Posterior vena cava (tissue), 2 donors: ENCODE measurements at regions not wholly inside any gene's neighbourhood (a gene's known extent, or its start where the extent isn't known, plus 50 kb on each side); places are given as distances from the start of the nearest gene placed in this dataset.
"Not testable (repeated sequence)": the region's sequence is repeated elsewhere in the genome, so short reads cannot be mapped to it uniquely, and the experiment has no call there.

Experiments
- DNase-seq: peaks from one replicate; pipeline ENCODE4 v3.0.0-alpha.2; 2020; ENCODE audit warnings: low spot score
- intact Hi-C, 2 donors: fragments of 100-400 bp; cut with DNase I; formaldehyde crosslinking; loops; one replicate each; pipeline versions ENCODE4 v1.14.1 to v1.14.2; 2022 to 2023
- donor health status: DM: yes; HTN: yes; CAD: no.
- donor health status: DM: yes; HTN: yes; CAD: no.

DNA sequence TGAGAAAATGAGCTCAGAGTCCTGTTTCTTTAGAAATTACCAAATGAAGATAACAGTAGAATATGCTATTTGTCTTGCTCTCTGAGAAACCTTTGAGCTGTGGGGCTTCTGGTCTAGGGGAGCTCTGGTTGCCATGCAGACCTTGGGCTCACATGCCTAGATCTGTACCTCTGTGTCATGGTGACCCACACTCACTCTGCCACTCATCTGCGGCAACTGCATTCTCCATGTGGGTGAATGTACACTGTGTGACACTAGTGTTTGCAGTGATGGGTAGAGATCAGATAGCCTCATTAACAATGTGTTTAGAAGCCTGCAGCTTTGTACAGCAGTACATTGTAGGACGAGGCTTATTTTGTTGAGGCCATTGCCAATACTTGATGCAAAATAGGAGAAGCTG is 521.2 kb downstream of the CHSY3 start:
- intact Hi-C loops: no loop called here
- DNase-seq: no peak

DNA sequence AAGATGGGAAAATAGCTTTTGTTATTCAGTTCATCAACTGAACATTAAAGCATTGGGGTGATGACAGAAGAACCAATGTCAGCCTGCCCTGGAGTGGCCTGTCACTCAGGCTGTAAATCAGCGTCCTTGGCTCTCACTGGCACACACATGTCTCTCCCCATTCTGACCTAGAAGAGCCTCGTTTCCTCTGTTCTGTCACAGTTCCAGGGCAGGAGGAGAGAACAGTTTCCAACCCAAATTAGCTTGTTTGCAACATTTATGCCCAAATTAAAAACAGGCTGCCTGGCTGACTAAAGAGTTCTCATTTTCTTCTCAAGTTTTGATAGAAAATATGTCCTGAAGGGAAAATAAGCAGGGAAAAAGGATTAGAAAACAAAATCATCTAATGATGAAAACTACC is 520.1 kb downstream of the CHSY3 start:
- no peak for DNase-seq
- intact Hi-C loops: no loop called here

DNA sequence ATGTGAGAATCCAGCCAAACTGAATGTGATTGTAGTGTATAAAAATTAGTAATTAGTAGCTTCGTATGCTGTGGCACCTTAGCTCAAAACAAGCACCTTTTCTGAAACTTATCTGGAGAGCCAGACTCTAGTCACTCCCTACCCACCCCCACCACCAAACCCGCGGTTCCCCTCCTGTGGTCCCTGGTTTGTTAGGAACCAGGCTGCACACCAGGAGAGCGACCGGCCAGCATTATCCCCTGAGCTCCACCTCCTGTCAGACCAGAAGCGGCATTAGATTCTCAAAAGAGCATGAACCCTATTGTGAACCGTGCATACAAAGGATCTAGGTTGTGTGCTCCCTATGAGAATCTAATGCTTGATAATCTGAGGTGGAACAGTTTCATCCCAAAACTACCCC is 498.6 kb downstream of the CHSY3 start:
- intact Hi-C loops: no loop called here
- no peak for DNase-seq

DNA sequence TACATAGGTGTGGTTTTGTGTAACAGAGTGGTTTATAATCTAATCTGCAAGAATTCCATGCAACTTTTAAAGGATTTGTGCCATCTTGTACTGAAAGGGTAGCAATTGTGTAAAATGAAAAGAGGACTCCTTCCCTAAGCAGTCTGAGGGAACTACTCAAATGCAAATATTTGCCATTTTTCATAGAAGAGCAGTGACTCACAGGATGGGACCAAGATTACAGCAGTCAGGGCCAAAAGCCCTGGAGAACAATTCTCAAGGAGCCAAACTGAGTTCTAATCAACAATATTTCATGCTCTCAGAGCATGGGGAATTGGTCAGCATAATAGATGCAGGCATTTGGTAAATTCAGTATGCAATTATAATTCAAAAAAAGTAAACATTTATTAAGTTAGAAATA is 495.8 kb downstream of the CHSY3 start:
- intact Hi-C loops: no loop called here
- DNase-seq: no peak

DNA sequence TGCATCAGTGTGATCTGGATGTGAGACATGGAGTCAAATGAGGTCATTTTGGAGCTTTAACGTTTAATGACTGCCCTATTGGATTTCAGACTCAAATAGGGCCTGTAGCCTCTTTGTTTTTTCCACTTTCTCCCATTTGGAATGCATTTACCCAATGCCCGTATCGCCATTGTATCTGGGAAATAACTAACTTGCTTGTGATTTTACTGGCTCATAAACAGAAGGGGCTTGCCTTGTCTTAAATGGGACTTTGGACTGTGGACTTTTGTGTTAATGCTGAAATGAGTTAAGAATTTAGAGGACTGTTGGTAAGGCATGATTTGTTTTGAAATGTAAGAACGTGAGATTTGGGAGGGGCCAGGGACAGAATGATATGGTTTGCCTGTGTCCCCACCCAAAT is 494.6 kb downstream of the CHSY3 start:
- no peak for DNase-seq
- intact Hi-C loops: no loop called here

DNA sequence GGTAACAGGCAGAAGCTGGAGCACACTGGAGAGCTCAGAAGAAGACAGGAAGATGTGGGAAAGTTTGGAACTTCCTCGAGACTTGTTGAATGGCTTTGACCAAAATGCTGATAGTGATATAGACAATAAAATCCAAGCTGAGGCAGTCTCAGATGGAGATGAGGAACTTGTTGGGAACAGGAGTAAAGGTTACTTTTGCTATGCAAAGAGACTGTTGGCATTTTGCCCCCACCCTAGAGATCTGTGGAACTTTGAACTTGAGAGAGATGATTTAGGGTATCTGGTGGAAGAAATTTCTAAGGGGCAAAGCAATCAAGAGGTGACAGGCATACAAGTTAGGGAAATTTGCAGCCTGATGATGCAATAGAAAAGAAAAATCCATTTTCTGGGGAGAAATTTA is 493.5 kb downstream of the CHSY3 start:
- DNase-seq, intact Hi-C loops: not testable (repeated sequence)

DNA sequence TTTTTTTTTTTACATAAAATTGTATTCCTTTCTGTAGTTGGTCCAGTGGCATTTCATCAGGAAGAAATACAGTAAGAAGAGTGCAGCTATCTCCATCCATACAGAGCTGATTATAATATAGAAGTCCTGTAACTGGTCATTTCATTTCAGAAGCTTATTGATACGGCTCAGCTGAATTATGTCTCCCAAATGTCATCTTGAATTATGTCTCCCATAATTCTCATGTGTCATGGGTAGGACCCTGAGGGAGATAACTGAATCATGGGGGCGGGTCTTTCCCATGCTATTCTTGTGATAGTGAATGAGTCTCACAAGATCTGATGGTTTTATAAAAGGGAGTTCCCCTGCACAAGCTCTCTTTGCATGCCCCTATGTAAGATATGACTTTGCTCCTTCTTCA is 492.9 kb downstream of the CHSY3 start:
- no peak for DNase-seq
- intact Hi-C loops: no loop called here

DNA sequence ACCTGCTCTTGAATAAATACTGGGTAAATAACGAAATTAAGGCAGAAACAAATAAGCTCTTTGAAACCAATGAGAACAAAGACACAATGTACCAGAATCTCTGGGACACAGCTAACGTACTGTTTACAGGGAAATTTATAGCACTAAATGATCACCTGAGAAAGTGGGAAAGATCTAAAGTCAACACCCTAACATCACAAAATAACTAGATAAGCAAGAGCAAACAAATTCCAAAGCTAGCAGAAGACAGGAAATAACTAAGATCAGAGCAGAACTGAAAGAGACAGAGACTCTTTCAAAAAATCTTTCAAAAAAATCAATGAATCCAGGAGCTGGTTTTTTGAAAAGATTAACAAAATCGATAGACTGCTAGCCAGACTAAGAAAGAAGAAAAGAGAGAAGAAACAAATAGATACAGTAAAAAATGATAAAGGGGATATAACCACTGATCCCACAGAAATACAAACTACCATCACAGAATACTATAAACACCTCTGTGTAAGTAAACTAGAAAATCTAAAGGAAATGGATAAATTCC is 487.5 kb downstream of the CHSY3 start:
- intact Hi-C loops, DNase-seq: not testable (repeated sequence)

DNA sequence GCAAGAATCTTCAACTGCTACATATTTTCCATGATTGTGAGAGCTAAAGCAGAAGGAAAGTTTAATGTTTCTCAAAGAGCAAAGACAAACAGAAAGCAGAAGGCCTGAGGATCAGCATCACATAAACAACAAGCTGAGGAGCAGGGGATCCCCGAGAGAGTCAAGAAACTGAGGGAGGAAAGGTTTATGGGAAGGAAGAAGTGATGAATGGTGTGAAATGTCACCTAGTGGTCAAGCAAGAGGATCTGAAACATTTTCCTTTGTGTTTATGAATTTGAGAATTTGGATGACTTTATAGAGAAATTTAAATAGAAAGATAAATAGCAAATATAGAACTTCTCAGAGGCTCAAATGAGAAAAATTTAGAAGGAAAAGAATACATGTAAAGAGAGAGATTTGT is 481.9 kb downstream of the CHSY3 start:
- DNase-seq: no peak

DNA sequence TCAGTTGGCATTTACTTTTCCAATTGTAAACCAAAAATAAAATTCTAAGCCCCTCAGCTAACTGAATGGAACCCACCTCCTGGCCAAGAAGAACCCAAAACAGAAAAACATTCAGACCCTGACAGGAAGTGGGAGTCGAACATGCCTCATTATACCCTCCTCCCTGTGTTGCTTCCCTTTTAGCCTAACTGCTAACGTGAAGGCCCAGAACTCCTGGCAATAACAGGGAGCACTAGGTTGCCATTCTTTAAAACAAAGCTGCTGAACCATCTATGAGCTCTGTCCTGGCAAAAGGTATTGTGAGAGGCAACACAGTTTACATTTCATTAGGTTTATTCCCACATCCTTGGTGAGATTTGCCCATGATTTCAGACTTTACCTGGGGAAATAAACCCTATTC is 481.4 kb downstream of the CHSY3 start:
- no peak for DNase-seq
- intact Hi-C loops: no loop called here

More for the DNA sequence above, 481.9 kb downstream of the CHSY3 start:
- intact Hi-C loops: no loop called here

DNA sequence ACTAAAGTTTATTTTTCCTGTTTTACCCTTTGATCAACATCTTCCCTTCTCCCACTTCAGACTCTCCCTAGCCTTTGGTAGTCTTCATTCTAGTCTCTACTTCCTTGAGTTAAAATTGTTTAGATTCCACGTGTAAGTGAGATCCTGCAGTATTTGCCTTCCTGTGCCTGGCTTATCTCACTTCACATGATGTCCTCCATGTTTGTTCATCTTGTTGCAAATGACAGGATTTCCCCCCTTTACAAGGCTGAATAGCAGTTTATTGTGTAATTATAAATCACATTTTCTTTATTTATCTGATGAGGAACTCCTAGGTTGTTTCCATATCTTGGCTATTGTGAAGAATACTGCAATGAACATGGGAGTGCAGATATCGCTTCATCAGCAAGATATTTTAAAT is 461.7 kb downstream of the CHSY3 start:
- no peak for DNase-seq
- intact Hi-C loops: no loop called here

DNA sequence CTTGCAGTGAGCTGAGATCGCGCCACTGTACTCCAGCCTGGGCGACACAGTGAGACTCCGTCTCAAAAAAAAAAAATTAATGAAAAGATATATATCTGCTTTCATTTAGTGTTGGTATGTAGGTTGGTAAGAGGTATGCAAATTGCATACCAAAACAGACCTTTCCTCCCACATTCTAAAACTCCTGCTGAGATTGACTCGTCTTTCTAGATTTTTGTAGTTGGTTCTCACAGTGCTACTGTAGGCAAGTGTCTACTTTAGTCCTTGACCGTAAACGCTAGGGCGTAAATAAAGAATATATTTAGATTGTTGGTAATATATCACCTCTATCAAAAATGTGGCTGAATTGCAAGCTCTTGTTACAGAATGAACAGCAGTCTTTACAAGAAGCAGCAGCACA is 445.9 kb downstream of the CHSY3 start:
- no peak for DNase-seq

DNA sequence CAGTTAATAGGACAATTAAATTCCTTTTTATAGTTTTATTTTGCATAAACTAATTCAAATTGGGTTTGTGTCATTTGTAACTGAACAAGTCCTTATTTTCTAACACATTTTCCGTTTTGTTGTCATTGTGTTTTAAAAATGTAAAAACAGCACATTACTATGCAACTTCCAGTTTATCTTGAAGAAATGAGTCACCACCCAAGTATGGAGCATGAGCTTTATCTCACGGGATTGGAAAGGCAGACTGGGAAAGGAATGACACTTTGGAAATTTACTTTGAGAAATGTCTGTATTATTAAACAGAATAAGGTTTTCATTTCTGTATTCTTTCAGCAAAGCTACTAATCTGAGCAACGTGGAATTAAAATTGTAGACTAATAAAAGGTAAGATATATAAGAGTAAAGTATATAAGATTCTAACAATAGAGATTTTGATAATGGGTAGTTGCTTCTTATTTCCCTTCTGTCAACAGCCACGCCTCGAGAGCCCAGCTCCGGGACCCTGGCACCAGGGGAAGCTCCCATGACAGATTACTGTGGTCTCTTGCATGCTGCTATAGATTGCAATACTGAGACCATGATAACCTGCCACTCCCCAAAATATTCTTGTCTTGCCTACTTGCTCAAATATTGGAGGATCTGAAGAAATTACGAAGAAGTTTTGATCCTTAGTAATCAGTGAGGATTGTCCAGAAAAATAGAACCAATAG is 433.1 kb downstream of the CHSY3 start:
- no peak for DNase-seq
- intact Hi-C loops: no loop called here

More for the DNA sequence above, 445.9 kb downstream of the CHSY3 start:
- intact Hi-C loops: no loop called here

DNA sequence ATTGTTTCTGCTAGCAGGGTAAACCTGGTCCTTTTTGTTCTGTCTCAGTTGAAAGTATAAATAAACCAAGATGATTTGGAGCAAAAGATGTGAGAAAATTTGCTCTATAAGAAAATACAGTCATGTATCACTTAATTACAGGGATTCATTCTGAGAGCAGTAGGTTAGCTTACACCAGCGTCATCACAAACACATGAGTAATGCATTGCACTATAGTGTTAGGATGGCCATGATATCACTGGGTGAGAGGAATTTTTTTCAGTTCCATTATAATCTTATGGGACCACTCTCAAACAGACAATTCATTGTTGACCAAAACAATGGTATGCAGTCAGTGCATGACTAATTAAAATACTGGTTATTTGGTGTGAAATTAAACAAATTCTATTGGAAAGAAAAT is 430.9 kb downstream of the CHSY3 start:
- intact Hi-C loops: no loop called here
- no peak for DNase-seq

DNA sequence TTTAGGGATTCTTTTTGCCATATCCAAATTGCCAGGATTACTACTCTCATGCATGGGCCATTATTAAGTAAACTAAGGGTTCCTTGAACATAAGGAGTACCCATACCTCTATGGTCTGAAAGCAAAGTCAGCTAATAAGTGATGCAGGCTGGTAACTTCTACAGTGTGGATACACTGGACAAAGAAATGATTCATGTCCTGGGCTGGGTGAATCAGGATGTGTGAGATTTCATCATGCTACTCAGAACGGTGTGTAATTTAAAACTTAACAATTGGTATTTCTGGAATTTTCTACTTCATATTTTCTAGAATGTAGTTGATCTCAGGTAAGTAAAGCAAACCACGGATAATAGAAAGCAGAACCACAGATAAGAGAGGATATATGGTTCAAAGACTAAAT is 428.8 kb downstream of the CHSY3 start:
- no peak for DNase-seq
- intact Hi-C loops: no loop called here

DNA sequence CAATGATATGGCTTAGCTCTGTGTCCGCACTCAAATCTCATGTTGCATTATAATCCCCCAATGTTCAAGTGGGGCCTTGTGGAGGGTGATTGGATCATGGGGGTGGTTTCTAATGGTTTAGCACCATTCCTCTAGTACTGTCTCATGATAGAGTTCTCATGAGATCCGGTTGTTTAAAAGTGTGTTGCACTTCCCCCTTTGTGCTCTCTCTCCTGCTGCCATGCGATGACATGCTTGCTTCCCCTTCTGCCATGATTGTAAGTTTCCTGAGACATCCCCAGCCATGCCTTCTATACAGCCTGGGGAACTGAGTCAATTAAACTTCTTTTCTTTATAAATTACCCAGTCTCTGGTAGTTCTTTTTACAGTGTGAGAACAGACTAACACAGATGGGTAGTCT is 427.1 kb downstream of the CHSY3 start:
- DNase-seq: no peak
- intact Hi-C loops: no loop called here

DNA sequence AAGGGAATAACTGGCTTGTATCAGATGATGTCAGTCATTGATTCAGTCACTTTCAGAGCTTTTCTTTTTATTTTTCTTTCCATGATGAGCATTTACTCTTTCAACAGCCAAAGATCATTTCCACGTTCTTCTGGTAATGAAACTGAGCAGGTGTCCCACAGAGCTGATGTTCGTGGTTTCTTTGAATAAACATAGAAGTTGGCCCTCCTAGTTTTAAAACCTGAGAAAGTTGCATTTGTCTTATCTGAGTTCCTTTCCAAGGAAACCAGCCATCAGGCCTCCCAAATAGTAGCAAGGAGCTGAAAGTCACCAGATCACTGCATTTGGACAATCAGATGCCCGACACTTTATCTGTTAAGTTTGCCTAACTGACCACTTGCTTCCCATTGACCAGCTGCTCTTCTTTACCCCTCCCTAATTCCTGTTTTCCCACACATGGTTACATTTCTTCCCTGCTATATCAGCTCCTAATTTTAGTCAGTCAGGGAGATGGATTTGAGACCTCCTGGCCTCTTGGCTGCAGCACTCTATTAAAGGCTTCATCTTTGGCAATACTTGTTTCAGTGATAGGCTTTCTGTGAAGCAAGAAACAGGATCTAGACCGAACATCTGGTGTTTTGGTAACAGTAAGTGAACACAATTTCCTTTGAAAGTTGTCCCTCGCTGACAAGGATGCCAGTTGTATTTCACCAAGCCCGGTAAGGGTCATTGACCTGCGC is 420.8 kb downstream of the CHSY3 start:
- no peak for DNase-seq
- intact Hi-C loops: no loop called here

DNA sequence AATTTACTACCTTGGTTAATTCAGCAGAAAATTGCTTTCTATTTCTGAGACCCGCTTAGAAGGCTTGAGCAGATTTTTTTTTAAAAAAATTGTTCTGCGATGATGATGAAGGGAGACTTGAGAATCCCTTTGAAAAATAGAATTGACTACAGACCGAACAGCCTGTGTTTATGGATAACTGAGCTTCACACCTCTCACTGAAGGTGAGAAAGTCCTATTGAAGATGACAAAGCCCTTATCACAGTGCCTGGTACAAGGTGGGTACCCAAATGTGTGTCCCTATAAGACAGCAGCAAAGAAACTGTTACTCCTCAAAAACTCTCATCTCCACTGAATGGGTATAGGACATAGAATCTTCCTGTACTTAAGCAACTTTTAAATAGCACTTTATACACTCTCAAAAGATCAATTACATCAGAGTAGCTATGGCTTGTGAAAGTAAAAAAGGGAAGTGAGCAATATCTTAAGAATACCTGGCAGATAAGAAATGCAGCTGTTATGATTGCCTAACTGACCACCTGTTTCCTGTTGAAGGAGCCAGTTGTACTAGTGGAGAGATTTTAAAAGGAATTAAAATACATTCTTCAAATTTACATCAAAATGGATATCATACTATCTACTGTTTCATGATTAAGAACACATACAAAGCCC is 419.7 kb downstream of the CHSY3 start:
- DNase-seq: no peak
- intact Hi-C loops: loop anchor here in 1 of 2 donors (2.0 kb wide), 1 partner anchor 49 kb away; no protein-coding TSS in a partner anchor

DNA sequence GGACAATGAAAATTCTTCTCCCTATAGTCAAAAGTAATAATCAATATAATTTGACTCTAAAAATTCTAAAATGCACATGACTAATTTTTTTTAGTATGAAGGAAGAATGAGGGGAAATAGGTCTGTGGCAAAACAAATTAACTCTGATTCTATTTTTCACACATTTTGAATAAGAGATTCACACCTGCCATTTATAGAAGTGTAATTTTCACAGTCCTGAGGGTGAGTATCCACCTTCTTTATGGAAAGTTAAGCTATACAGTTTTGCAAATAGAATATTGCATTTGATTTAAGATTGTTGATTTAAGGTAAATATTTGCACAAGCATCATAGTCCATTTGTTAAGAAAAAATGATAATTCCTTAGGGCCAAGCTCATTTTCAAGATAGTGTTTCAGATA is 417.7 kb downstream of the CHSY3 start:
- intact Hi-C loops: loop anchor here in 1 of 2 donors (2.0 kb wide), 1 partner anchor 47 kb away; no protein-coding TSS in a partner anchor
- DNase-seq: no peak

DNA sequence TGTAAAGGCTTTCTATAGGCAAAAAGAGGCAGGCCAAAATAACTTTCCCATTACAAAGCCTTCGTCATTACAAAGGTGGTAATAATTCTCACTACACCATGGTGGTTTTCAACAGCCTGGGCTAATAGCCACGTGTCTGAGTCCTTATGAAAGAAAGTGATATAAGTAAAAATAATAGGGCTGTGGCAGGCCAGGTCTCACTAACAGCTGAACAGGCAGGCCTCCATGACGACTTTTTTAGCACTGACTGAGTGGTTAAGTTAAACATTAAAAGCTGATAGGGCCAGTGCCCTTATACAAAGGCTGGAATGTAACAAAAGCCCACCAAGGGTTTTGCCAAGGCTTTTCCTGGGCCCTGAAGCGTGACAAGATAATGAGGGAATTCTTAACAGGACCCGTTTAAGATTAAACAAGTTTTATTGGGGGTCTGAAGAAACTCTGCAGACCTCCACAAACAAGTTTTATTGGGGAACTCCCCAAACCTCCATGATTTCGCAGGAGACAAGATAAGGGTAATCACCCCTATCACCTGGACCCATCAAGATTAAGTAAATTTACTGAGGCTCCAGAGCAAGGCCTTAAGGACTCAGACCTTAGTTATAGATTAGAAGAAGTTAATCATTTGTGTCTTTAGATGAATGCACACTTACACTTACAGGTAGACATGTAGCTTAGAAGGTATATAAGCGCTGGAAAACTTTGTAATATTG is 412.9 kb downstream of the CHSY3 start:
- no peak for DNase-seq
- intact Hi-C loops: no loop called here
